GM04504 (cell line): ENCODE measurements at regions not wholly inside any gene's neighbourhood (a gene's known extent, or its start where the extent isn't known, plus 50 kb on each side); places are given as distances from the start of the nearest gene placed in this dataset.
"Not testable (repeated sequence)": the region's sequence is repeated elsewhere in the genome, so short reads cannot be mapped to it uniquely, and the experiment has no call there.

Experiments used
- DNase-seq: peaks from one replicate; pipeline ENCODE4 v3.0.0-alpha.2; 2012; ENCODE audit warnings: low read depth

DNA sequence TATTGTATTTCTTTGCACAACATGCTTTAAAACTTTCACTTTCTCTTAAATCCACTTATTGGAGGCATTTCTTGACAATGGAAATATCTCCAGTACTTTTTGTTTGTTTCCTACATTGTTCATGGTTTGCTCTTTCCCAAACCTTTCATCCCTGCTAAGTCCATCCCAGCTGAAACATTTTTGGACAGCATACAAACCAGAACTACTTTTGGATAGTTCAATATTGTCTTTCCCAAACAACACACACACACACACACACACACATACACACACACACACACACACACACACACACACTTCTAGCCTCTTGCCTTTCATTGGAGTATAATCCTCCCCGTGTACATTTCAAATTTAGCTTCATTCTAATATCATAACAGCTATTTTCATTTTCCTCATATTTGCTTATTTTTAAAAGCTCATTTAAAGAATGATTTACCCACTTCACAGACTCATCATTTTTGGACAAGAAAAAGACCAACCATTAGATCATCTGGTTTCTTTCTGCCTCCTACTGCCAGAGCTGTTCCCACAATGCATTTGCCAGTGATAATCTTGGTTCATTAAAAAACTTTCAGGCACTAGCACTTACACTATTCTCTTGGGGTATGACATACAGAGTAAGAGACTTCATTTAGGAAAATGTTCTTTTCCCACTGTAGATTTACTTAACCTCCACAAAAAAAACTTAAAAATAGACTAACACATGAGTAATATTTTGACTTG, 248.1 kb downstream of the CD109 start:
- DNase-seq = no peak

DNA sequence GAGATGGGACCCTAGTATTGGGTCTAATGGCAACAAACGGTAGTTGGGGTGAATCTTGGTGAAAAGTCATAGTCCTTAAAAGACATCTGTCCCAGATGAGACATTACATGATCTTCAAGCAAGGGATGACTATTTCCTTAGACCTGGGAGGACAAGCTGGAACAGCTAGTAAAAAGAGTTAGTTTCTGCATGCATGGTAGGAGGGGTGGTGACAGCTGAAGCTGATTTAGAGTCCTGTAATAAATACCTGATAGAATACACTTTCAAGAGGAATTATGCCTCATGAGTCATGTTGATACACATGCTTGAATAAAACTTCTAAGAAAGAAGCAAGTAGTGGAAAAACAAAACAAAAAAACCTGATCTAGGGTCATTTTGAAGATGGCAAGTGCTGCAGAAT, 247.4 kb downstream of the CD109 start:
- no peak for DNase-seq

DNA sequence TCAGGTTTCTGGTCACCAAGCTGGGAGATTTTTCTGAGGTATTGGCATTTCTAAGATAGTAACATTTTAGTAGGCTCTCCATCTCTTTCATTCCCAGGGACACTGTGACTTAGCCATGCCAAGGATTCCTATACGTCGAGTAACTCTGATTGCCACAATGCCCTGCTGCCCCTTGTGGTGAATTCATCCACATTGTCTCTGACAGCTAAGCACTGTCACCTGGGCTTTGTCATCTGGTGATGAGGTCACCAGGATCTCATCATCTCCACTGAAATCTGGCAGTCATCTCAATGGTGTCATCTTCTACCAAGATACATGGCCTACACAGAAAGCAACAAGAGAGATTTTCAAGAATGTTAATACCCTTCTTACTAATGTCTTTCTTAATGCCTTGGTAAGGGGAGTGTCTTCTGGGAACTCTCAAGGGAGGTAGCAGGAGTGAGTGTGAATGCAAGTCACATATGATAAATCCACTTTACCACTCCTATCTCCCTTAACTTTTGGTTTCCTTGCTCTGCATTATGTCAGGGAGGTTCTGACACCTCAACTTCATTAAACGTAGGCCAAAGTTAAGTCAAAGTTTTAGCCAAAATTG, 246.7 kb downstream of the CD109 start:
- DNase-seq = peak; percentile 52

DNA sequence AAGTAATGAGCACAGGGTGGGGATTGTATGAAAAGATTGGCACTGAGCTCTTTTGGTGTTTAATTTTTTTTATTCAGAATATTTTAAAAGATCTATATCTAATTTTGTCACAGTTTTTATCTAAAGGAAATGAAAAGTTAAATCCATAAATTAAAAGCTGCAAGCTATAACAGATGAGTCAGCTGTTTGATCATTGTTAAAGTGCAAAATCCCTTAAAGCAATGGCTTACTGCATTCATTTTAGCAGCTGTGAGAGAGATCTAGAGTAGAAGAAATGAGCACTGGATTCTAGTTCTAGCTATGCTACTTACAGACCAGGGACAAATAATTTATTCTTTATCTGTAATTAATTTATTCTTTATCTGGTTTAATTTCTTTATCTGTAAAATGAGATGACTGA, 245.9 kb downstream of the CD109 start:
- DNase-seq = no peak

DNA sequence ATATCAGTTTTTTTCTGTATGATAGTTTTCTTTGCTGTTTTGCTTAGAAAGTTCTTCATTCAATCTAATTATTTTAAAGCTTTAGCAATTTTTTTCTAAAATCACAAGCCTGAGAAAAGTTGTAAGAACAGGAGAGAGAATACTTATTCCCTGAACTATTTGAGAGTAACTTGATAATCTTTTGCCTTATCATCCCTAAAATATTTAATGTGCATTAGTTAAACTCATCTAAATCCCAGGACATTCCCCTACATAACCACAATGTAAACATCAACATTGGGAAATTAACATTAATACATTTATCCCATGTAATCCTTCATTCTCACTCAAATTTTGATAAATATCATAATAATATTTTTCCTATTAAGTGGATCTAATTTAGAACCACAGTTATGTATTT, 241.8 kb downstream of the CD109 start:
- DNase-seq = no peak

DNA sequence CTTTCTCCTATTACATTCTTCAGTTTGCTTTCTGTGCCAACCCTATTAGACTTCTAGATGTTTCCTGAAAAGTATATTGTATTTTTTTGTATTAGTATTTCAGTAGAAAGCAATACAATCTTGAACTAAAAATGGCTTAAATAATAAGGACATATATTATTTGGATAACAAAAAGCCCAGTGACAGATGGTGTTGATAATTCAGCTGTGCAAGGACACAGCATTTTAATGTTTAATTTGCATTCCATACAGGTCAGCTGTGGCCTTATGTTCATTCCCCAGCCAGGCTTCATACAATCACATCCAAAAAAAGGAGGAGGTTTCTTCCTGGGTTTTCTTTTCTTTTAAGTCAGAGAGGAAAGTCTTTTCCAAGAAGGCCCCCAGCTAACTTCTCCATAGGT, 236.9 kb downstream of the CD109 start:
- no peak for DNase-seq

DNA sequence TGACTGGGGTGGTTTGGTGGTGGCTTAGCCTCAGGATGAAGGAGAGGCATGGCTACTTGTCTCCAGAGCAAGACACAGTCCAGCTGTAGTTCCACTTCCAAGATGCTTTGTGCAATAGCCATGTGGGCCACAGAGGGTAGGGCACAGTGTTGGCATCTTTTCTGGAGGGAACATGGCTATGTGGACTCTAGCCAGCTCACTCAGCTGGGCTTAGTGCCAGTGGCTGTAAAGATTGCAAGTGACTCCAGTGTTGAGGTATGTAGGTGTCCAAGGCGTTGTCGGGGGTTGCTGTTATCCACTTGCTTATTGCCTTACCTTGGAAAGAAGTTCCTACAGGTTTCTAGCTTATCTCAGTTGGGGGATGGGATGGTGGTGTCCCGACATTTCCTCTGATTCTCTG, 233.4 kb downstream of the CD109 start:
- DNase-seq = no peak

DNA sequence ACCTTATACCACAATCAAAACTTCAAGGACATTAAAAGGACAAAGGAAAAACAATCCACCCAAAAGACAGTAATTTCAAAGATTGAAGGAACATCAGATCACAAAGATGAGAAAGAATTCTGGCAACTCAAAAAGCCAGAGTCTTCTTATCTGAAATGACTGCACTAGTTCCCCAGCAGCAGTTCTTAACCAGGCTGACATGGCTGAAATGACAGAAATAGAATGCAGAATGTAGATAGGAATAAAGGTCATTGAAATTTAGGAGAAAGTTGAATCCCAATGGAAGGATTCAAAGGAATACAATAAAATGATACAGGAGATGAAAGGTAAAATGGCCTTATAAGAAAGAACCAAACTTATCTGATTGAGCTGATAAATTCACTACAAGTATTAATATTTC, 231.4 kb downstream of the CD109 start:
- no peak for DNase-seq

DNA sequence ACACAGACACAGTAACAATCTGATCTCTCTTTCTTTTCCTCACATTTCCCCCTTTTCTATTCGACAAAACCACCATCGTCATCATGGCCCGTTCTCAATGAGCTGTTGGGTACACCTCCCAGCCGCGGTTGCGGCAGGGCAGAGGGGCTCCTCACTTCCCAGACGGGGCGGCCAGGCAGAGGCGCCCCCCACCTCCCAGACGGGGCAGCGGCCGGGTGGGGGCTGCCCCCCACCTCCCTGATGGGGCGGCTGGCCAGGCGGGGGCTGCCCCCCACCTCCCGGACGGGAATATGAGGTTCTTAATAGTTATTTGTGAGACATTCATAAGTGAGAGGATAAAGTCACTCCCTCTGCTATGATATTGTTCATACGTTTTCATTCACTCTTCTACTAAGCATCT, 229.7 kb downstream of the CD109 start:
- not testable (repeated sequence) for DNase-seq

DNA sequence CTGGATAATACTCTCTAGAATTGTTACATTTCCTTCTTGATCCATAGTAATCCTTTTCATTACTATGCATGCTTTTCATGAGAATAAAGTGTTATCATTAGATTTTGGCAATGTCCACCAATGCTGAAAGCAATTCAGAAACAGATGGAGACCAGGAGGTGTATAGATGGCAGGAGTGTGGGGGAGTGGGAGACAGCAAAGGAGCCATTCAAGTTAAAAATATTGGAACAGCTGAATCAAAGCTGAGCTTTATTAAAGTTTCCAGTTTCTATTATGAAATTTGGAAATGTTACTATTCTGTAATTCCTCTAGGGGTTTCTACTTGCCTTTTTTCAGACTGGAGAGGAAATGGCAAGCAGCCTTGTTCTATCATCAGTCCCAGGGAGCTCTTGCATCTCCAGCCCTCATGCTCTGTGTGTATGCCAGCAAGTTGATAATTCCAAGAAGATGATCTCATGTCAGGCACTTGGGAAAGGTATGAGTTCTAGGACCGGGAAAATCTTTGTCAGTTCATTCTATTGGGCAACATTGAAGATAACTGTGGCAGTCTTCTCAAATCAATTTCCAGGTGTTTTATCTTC, 228.0 kb downstream of the CD109 start:
- DNase-seq = peak; percentile 56

DNA sequence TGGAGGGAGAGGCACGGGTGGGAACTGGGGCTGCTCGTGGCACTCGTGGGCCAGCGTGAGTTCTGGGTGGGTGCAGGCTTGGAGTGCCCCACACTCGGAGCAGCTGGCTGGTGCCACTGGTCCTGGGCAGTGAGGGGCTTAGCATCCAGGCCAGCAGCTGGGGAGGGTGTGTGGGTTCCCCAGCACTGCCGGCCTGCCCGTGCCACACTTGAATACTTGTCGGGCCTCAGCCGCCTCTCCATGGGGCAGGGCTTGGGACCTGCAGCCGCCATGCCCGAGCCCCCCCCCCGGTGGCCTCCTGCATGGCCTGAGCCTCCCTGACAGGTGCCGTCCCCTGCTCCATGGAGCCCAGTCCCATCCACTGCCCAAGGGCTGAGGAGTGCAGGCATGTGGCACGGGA, 207.2 kb downstream of the CD109 start:
- DNase-seq = no peak

DNA sequence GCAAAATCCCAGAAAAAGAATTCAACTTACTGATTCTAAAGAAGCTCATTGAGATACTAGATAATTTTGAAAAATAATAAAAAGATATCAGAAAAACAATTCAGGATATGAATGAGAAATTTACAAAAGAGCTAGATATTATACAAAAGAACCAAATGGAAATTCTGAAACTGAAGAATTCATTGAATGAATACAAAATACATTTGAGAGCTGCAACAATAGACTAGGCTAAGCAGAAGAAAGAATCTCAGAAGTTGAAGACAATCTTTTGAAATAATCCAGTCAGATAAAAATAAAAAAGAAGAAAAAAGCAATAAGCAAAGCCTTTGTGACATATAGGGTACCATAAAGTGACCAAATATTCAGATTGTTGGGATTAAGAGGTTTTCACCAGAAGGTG, 206.0 kb downstream of the CD109 start:
- no peak for DNase-seq

DNA sequence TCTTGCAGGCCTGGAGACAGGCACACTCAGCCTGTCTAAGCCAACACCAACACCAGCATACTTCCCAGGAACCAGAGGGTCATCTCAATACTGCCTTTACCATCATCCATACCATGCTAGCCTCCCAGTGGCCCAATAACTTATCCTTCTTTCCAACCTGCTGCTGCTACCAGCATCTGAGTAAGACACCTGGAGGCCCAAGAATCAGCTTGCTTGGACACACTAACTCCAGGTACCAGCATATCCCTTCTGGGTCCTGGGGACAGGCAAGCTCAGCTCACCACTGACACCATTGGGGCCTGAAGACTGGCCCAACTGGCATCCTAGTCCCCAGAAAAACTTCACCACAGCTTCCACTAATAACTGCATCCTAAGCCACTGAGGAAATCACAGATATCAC, 205.3 kb downstream of the CD109 start:
- DNase-seq = no peak

DNA sequence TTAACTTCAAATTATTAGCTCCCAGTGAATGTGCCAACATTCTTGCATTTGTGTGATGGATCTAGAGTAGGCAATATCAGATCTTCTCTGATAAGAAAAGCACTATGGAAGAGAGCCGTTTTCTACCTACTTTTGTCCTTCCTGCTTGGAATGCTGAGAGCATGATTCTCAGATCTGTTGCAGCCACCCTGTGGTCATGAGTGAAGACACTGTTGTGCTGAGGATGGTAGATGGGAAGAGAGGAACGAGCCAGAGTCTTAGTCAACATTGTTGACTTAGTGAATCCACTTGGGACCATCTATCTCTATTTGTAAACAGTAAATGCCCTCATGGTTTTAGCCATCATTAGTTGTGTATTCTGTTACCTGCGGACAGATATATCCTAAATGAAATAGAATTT, 202.6 kb downstream of the CD109 start:
- DNase-seq = no peak

DNA sequence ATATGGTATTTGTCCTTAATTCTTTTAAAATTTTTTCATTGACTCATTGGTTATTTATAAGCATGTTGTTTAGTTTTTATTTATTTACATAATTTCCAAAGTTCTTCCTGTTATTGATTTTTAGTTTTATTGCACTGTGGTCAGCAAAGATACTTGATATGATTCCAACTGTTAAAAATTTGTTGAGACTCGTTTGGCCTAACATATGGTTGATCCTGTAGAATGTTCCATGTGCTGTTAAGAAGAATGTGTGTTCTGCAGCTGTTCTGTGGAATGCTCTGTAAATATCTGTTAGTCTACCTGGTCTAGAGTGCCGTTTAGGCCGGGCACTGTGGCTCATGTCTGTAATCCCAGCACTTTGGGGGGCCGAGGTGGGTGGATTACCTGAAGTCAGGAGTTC, 197.7 kb downstream of the CD109 start:
- no peak for DNase-seq

DNA sequence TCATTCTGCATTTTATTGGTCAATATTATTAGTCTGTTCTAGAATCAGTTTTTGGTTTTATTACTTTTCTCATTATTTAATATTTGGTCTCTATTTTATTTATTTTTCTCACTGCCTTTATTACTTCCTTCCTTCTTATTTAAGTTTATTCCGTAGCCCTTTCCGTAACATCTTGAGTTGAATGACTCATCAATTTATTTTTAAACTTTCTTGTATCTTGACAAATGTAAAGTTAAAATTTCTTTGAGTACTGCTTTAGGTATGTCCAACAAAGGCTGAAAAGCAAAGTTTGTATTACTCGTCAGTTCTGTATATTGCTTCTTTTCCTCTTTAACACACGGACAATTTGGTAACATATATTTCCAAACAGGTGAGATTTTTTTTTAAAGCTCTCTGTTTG, 192.0 kb downstream of the CD109 start:
- no peak for DNase-seq

DNA sequence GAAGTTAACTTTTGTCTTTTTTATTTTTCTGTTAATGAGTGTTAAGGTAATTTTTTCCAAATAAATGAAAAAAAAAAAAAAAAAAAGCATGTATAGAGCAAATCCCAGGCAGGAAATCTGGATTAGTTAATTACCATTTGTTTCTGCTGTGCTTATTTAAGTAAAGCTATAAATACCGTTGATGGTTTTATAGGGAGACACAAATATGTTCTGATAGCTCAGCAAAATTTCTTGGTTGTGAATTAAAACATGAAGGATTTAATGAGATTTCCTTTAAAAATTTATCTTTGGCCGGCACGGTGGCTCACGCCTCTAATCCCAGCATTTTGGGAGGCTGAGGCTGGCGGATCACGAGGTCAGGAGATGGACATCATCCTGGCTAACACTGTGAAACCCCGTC, 189.4 kb downstream of the CD109 start:
- DNase-seq = no peak

DNA sequence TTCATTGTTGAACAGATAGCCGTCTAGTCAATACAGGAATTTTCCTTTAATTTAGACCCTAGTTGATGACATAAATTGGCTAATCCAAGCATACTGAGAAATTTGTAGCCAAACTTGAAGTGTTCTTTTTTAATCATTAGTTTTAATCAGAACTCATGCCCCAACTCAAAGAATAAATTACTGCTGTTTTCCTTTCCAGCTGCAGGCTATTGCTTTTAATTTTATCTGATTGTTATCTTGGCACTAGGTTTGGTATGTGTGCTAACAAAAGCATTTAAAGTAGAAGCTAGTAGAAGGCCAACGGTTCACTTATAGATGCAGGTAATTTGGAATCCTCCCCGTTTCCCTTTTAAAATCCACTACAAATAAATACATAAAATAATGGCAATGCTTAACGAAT, 188.5 kb downstream of the CD109 start:
- DNase-seq = no peak

DNA sequence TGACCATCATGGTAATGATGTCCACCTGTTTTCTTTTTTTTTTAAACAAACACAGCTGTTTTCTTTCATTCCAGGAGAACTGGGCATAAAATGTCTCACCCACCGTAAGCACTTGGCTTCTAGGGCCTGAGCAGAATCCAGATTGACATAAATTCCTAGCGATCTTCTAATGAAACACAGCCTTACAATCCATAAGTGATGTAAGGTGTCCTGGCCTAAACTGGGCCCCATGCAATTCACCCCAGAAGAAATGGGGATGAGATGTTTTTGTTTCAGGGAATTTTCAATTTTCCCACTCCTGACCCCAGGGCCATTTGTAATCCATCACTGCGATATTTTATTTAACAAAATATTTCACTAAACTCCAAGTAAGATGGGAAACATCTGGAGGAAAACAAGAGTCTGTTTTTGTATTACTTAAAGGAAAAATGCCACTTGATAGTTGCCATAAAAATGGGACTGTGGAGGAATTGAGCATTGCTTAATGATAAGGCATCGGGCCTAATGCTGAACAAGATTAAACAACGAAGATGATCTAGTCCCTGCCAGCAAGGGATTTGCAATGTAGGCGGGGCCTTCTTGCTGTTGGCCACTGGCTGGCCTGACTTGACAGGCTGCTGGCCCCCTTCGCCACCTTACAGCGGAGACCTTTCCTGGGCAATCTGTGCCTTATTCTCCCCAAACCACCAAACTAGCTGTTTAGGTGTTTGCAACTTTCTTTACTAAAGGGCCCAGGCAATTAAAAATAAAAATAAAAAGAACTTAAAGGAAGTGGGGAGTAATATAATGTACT, 183.7 kb downstream of the CD109 start:
- DNase-seq = peak; percentile 55

DNA sequence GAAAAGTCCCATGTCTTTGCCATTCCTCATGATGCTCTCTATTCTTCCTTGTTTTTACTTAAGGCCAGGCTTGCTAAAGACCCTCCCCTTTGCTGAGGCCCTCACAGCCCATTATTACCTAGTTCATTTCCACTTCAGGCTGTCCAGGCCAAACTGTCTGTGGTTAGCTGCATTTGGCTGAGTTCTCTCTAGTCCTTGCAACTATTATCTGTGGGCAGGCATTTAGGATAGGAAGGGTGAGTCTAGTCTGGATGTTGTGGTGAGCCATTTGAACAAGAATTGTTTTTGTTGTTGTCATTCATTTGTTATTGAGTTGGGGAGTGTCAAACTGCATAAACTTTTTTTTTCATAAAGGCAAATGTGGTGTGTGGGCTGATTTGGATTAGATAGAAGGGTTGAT, 182.4 kb downstream of the CD109 start:
- no peak for DNase-seq
